Neural cell (in vitro differentiated cells): ENCODE measurements at regions not wholly inside any gene's neighbourhood (a gene's known extent, or its start where the extent isn't known, plus 50 kb on each side); places are given as distances from the start of the nearest gene placed in this dataset.
"Not testable (repeated sequence)": the region's sequence is repeated elsewhere in the genome, so short reads cannot be mapped to it uniquely, and the experiment has no call there.

Experiments
- EP300 ChIP-seq: fragments of 450-650 bp; conservative IDR thresholded peaks from 2 replicates; pipeline ENCODE4 v1.6.1; 2014; ENCODE audit warnings: antibody characterized with exemption, mild to moderate bottlenecking, moderate library complexity; ENCODE audit not compliant: poor library complexity, severe bottlenecking
- EZH2 ChIP-seq: fragments of 200-600, 300-800 bp; shearing (Covaris generic), sonication (generic); IDR thresholded peaks from 2 replicates; pipeline ENCODE4 v1.6.1; 2014; ENCODE audit warnings: antibody characterized with exemption, low read length, borderline replicate concordance, mild to moderate bottlenecking; ENCODE audit not compliant: insufficient read depth, poor library complexity, severe bottlenecking
- POLR2AphosphoS5 ChIP-seq: IDR thresholded peaks from 2 replicates; pipeline ENCODE4 v1.6.1; 2012
- RAD21 ChIP-seq: fragments of 450-650 bp; conservative IDR thresholded peaks from 2 replicates; pipeline ENCODE4 v1.6.1; 2014; ENCODE audit warnings: antibody characterized with exemption, mild to moderate bottlenecking, moderate library complexity
- REST ChIP-seq: IDR thresholded peaks from 2 replicates; pipeline ENCODE4 v1.6.1; 2012; ENCODE audit warnings: borderline replicate concordance
- TF ChIP-seq, protein P1 (sequence below): fragments of 450-650 bp; IDR thresholded peaks from 2 replicates; pipeline ENCODE4 v1.5.1; 2014; ENCODE audit warnings: antibody characterized with exemption, mild to moderate bottlenecking, moderate library complexity; ENCODE audit not compliant: poor library complexity, severe bottlenecking

- TF ChIP-seq, protein P1, sequence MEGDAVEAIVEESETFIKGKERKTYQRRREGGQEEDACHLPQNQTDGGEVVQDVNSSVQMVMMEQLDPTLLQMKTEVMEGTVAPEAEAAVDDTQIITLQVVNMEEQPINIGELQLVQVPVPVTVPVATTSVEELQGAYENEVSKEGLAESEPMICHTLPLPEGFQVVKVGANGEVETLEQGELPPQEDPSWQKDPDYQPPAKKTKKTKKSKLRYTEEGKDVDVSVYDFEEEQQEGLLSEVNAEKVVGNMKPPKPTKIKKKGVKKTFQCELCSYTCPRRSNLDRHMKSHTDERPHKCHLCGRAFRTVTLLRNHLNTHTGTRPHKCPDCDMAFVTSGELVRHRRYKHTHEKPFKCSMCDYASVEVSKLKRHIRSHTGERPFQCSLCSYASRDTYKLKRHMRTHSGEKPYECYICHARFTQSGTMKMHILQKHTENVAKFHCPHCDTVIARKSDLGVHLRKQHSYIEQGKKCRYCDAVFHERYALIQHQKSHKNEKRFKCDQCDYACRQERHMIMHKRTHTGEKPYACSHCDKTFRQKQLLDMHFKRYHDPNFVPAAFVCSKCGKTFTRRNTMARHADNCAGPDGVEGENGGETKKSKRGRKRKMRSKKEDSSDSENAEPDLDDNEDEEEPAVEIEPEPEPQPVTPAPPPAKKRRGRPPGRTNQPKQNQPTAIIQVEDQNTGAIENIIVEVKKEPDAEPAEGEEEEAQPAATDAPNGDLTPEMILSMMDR = not testable (repeated sequence)
- TF ChIP-seq EZH2, POLR2AphosphoS5, RAD21, EP300, REST: not testable (repeated sequence)
Observed at GRCh38 chr11:122557163-122557562, 98.4 kb upstream of the UBASH3B start.
